Hepatocyte (in vitro differentiated cells): ENCODE measurements at regions not wholly inside any gene's neighbourhood (a gene's known extent, or its start where the extent isn't known, plus 50 kb on each side); places are given as distances from the start of the nearest gene placed in this dataset.

Experiments used
- DNase-seq: peaks from one replicate; pipeline ENCODE4 v3.0.0-alpha.2; 2016; ENCODE audit warnings: low spot score
- H2AFZ ChIP-seq: fragments of 200-600 bp; sonication (generic); 2 replicates; pipeline ENCODE4 v1.6.0; 2016; ENCODE audit warnings: antibody characterized with exemption, mild to moderate bottlenecking
- H3K27ac ChIP-seq: fragments of 200-600 bp; sonication (generic); 2 replicates; pipeline ENCODE4 v1.5.1; 2016; ENCODE audit warnings: mild to moderate bottlenecking
- H3K27me3 ChIP-seq: fragments of 200-600 bp; sonication (generic); 2 replicates; pipeline ENCODE4 v1.6.1; 2016
- H3K36me3 ChIP-seq: fragments of 200-600 bp; sonication (generic); replicated peaks from 2 replicates; pipeline ENCODE4 v1.5.1; 2016; ENCODE audit warnings: low read depth; ENCODE audit not compliant: insufficient read depth
- H3K4me1 ChIP-seq: fragments of 200-600 bp; sonication (generic); 2 replicates; pipeline ENCODE4 v1.5.1; 2016; ENCODE audit warnings: mild to moderate bottlenecking, moderate library complexity; ENCODE audit not compliant: insufficient read depth
- H3K4me2 ChIP-seq: fragments of 200-600 bp; sonication (generic); 2 replicates; pipeline ENCODE4 v1.6.0; 2016
- H3K4me3 ChIP-seq: fragments of 200-600 bp; sonication (generic); 2 replicates; pipeline ENCODE4 v1.5.1; 2016; ENCODE audit warnings: mild to moderate bottlenecking
- H3K79me2 ChIP-seq: fragments of 200-600 bp; sonication (generic); 2 replicates; pipeline ENCODE4 v1.6.0; 2017; ENCODE audit warnings: mild to moderate bottlenecking
- H3K9me2 ChIP-seq: fragments of 200-600 bp; sonication (generic); replicated peaks from 2 replicates; pipeline ENCODE4 v1.6.0; 2017; ENCODE audit warnings: mild to moderate bottlenecking; ENCODE audit not compliant: insufficient read depth
- H3K9me3 ChIP-seq: fragments of 200-600 bp; sonication (generic); 2 replicates; pipeline ENCODE4 v1.5.1; 2016; ENCODE audit warnings: low read depth, mild to moderate bottlenecking
- H4K20me1 ChIP-seq: fragments of 200-600 bp; sonication (generic); 2 replicates; pipeline ENCODE4 v1.6.0; 2016; ENCODE audit warnings: mild to moderate bottlenecking; ENCODE audit not compliant: insufficient read depth, poor library complexity, severe bottlenecking
- EZH2 ChIP-seq: fragments of 200-600 bp; sonication (generic); IDR thresholded peaks from 2 replicates; pipeline ENCODE4 v1.6.1; 2016; ENCODE audit warnings: antibody characterized with exemption, mild to moderate bottlenecking, borderline replicate concordance
- EZH2phosphoT487 ChIP-seq: fragments of 200-600 bp; sonication (generic); IDR thresholded peaks from one replicate; pipeline ENCODE4 v1.6.1; 2018; ENCODE audit warnings: antibody characterized with exemption, mild to moderate bottlenecking, low read depth, moderate library complexity; ENCODE audit not compliant: unreplicated experiment, severe bottlenecking
- WGBS: methylation state at CpG from one replicate; pipeline ENCODE4 v1.1.6; 2016; ENCODE audit warnings: low lambda C conversion rate; ENCODE audit errors: missing lambda C conversion rate; 5-methylcytosine and 5-hydroxymethylcytosine counted together
- TF ChIP-seq, protein P1 (sequence below): fragments of 200-600 bp; sonication (generic); IDR thresholded peaks from 2 replicates; pipeline ENCODE4 v1.5.1; 2016; ENCODE audit warnings: antibody characterized with exemption, mild to moderate bottlenecking; ENCODE audit not compliant: poor library complexity

DNA sequence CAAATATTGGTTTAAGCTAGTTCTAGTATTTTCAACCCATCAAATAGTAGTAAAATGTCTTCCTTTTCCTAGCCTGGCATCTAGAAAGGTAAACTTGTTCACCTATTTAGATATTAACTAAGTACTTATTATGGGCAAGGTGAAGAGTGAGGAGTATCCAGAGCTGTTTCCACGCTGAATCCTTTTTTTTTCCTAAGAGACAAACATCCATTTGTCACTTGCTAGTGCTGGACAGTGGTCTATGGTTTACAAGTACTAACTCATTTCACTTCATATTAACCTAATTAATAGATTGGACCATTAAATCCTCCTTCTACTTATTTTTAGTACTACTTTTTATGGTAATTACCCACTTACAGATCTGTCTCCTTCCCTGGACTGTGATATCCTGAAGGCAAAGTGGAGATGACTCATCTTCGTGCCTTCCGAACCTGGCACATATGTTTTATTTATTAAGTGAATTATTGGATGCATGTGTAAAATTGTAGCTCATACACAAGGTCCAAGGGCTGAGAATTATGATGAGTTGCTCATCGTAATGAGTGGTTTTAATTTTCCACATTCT lies 159.6 kb upstream of the IGFBP3 start:
- H3K36me3 ChIP-seq: no peaks in the 10 kb centered on the region
- 88% methylated on average over 4 of the region's 4 CpGs for WGBS
- H3K4me1 ChIP-seq: no peaks in the 10 kb centered on the region
- H3K4me3 ChIP-seq: no peak overlapping the region
- no peak for TF ChIP-seq EZH2
- TF ChIP-seq, protein P1, sequence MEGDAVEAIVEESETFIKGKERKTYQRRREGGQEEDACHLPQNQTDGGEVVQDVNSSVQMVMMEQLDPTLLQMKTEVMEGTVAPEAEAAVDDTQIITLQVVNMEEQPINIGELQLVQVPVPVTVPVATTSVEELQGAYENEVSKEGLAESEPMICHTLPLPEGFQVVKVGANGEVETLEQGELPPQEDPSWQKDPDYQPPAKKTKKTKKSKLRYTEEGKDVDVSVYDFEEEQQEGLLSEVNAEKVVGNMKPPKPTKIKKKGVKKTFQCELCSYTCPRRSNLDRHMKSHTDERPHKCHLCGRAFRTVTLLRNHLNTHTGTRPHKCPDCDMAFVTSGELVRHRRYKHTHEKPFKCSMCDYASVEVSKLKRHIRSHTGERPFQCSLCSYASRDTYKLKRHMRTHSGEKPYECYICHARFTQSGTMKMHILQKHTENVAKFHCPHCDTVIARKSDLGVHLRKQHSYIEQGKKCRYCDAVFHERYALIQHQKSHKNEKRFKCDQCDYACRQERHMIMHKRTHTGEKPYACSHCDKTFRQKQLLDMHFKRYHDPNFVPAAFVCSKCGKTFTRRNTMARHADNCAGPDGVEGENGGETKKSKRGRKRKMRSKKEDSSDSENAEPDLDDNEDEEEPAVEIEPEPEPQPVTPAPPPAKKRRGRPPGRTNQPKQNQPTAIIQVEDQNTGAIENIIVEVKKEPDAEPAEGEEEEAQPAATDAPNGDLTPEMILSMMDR: no peak
- no peak for TF ChIP-seq EZH2phosphoT487
- H4K20me1 ChIP-seq: no peaks in the 10 kb centered on the region
- H3K9me3 ChIP-seq: no peaks in the 10 kb centered on the region
- H2AFZ ChIP-seq: no peak overlapping the region
- DNase-seq: no peak
- H3K9me2 ChIP-seq: no peaks in the 10 kb centered on the region
- H3K4me2 ChIP-seq: no peak overlapping the region
- no peaks in the 10 kb centered on the region for H3K27me3 ChIP-seq
- H3K79me2 ChIP-seq: no peaks in the 10 kb centered on the region
- no peak overlapping the region for H3K27ac ChIP-seq

DNA sequence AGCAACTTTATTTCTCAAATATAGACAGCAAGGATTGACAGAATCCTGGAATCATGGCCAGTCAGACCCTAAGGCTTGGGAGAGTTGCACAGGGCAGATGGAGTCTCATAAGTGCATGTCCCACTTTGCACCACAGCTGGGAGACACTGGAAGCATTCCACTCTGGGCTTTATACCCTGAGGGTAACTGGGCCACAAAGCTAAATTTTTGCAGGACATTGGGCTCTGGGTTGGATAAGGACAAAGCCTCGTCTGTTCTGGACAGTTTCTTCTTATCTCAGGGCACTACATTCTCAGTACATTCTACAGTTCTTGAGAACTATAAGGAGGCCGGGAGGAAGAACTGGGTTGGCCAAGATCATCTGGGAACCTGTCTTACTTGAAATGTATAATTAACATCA lies 158.3 kb upstream of the IGFBP3 start:
- Histone ChIP-seq H3K4me2 (no peak overlapping the region), H3K27me3 (no peaks in the 10 kb centered on the region), H3K9me2 (no peaks in the 10 kb centered on the region), H3K4me1 (no peaks in the 10 kb centered on the region), H3K4me3 (no peak overlapping the region), H2AFZ (no peak overlapping the region), H3K9me3 (no peaks in the 10 kb centered on the region), H3K36me3 (no peaks in the 10 kb centered on the region), H3K79me2 (no peaks in the 10 kb centered on the region), H3K27ac (no peak overlapping the region), H4K20me1 (no peaks in the 10 kb centered on the region)
- 71% methylated on average over 2 of the region's 2 CpGs for WGBS
- DNase-seq: no peak
- TF ChIP-seq EZH2: no peak
- TF ChIP-seq, protein P1: no peak
- no peak for TF ChIP-seq EZH2phosphoT487

DNA sequence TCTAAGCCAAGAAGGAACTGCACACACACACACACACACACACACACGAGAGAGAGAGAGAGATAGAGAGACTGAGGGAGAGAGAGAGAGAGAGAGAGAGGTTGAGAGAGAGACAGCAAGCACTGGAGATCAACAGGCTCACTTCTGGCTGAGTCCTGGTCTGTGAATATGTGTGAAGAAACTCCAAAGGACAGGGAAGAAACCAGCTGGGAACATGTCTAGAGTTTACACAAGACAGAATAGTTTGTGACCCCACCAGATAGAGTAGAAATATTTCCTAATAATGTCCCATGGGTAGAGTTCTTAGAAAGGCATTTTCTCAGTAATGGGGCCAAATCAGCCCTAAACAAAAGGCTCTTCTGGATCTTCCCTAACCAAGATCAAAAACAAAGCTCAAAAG lies 155.5 kb upstream of the IGFBP3 start:
- Histone ChIP-seq H3K27ac (no peak overlapping the region), H3K79me2 (no peaks in the 10 kb centered on the region), H3K4me1 (no peaks in the 10 kb centered on the region), H3K36me3 (no peaks in the 10 kb centered on the region), H3K4me2 (no peak overlapping the region), H3K4me3 (no peak overlapping the region), H4K20me1 (no peaks in the 10 kb centered on the region), H3K9me3 (no peaks in the 10 kb centered on the region), H3K27me3 (no peaks in the 10 kb centered on the region), H3K9me2 (no peaks in the 10 kb centered on the region), H2AFZ (no peak overlapping the region)
- TF ChIP-seq EZH2 (no peak), EZH2phosphoT487 (no peak)
- TF ChIP-seq, protein P1: no peak
- 50% methylated on average over 1 of the region's 1 CpG for WGBS
- no peak for DNase-seq

DNA sequence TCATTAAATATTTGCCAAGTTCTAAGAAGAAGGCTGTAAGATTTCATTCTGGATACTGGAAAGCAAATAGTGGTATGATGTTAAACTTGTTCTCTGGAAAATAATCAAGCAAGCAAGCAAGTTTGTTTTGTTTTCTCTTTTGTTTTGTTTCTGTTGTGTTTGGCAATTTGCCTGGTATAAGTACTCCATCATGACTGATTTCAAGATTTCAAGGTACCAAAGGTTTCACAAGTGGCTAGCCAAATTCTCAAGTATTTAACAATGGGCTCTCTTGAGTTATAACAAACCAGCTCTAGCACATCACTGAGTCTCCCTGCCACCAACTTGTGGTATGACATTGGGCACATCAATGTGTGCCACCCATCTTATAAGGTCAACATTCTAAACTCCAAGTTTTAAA lies 151.7 kb upstream of the IGFBP3 start:
- Histone ChIP-seq H3K27me3 (no peaks in the 10 kb centered on the region), H3K27ac (no peak overlapping the region), H3K4me1 (no peaks in the 10 kb centered on the region), H4K20me1 (no peaks in the 10 kb centered on the region), H3K9me3 (no peaks in the 10 kb centered on the region), H3K36me3 (no peaks in the 10 kb centered on the region), H3K79me2 (no peaks in the 10 kb centered on the region), H3K4me3 (no peak overlapping the region), H3K4me2 (no peak overlapping the region), H2AFZ (no peak overlapping the region), H3K9me2 (no peaks in the 10 kb centered on the region)
- TF ChIP-seq EZH2 (no peak), EZH2phosphoT487 (no peak)
- TF ChIP-seq, protein P1: no peak
- DNase-seq: no peak
